Activated naive CD4-positive, alpha-beta T cell treated with anti-CD3 and anti-CD28 coated beads, Interleukin-2, amount 10 ng/mL, durations not matched to agents 7 days and 5 days (primary cell): ENCODE measurements at regions not wholly inside any gene's neighbourhood (a gene's known extent, or its start where the extent isn't known, plus 50 kb on each side); places are given as distances from the start of the nearest gene placed in this dataset.

Experiments
- CTCF ChIA-PET: fragments of 350-600 bp; sonication (Branson Sonifier 250); formaldehyde crosslinking; loops from one replicate; lab custom pipeline; 2021; ENCODE audit warnings: antibody characterized with exemption; lab: Charles Lee
- DNase-seq: peaks from one replicate; pipeline ENCODE4 v3.0.0-alpha.2; 2020
- H3K27ac Mint-ChIP-seq: one replicate; pipeline ENCODE4 v1.8.0; 2021; ENCODE audit warnings: mild to moderate bottlenecking, moderate library complexity, mixed read lengths
- H3K27me3 Mint-ChIP-seq: one replicate; pipeline ENCODE4 v1.8.0; 2021; ENCODE audit warnings: mild to moderate bottlenecking, mixed read lengths
- H3K36me3 Mint-ChIP-seq: one replicate; pipeline ENCODE4 v1.8.0; 2021; ENCODE audit warnings: mixed read lengths
- H3K4me1 Mint-ChIP-seq: one replicate; pipeline ENCODE4 v1.8.0; 2021; ENCODE audit warnings: mixed read lengths
- H3K4me3 Mint-ChIP-seq: one replicate; pipeline ENCODE4 v1.8.0; 2021; ENCODE audit warnings: mild to moderate bottlenecking, moderate library complexity, mixed read lengths
- H3K9me3 Mint-ChIP-seq: one replicate; pipeline ENCODE4 v1.8.0; 2021; ENCODE audit warnings: mixed read lengths

GRCh38 chr7:18434171-18434570, 61.4 kb upstream of the HDAC9 start:
- no peaks in the 10 kb centered on the region for H3K9me3 Mint-ChIP-seq
- H3K27ac Mint-ChIP-seq, result no peak overlapping the region
- H3K36me3 Mint-ChIP-seq, result no peaks in the 10 kb centered on the region
- no peak overlapping the region for H3K4me3 Mint-ChIP-seq
- DNase-seq, result no peak
- H3K27me3 Mint-ChIP-seq, result no peaks in the 10 kb centered on the region
- CTCF ChIA-PET, result no interaction called here
- H3K4me1 Mint-ChIP-seq, result no peaks in the 10 kb centered on the region

GRCh38 chr7:18437101-18437500, 58.4 kb upstream of the HDAC9 start:
- H3K9me3 Mint-ChIP-seq, result no peaks in the 10 kb centered on the region
- H3K4me1 Mint-ChIP-seq, result no peaks in the 10 kb centered on the region
- no peaks in the 10 kb centered on the region for H3K27me3 Mint-ChIP-seq
- CTCF ChIA-PET, result interaction anchor here (0.6 kb wide), 1 partner anchor 261 kb away, joined by 3 read pairs; no protein-coding TSS in a partner anchor
- no peaks in the 10 kb centered on the region for H3K36me3 Mint-ChIP-seq
- no peak for DNase-seq
- no peak overlapping the region for H3K4me3 Mint-ChIP-seq
- no peak overlapping the region for H3K27ac Mint-ChIP-seq

GRCh38 chr7:18440934-18441333, 54.6 kb upstream of the HDAC9 start:
- Mint-ChIP-seq H3K4me1 (no peaks in the 10 kb centered on the region), H3K36me3 (no peaks in the 10 kb centered on the region), H3K9me3 (no peaks in the 10 kb centered on the region), H3K27me3 (no peaks in the 10 kb centered on the region), H3K27ac (no peak overlapping the region), H3K4me3 (no peak overlapping the region)
- no peak for DNase-seq
- CTCF ChIA-PET, result no interaction called here

GRCh38 chr7:18444826-18445225, 50.7 kb upstream of the HDAC9 start:
- Mint-ChIP-seq H3K27me3 (no peaks in the 10 kb centered on the region), H3K4me1 (no peaks in the 10 kb centered on the region), H3K9me3 (no peaks in the 10 kb centered on the region), H3K4me3 (no peak overlapping the region), H3K27ac (no peak overlapping the region), H3K36me3 (no peaks in the 10 kb centered on the region)
- DNase-seq, result no peak
- CTCF ChIA-PET, result no interaction called here

GRCh38 chr7:18445483-18445882, 50.1 kb upstream of the HDAC9 start:
- no peak overlapping the region for H3K4me3 Mint-ChIP-seq
- no peak overlapping the region for H3K27ac Mint-ChIP-seq
- no peaks in the 10 kb centered on the region for H3K9me3 Mint-ChIP-seq
- H3K4me1 Mint-ChIP-seq, result no peaks in the 10 kb centered on the region
- H3K27me3 Mint-ChIP-seq, result no peaks in the 10 kb centered on the region
- H3K36me3 Mint-ChIP-seq, result no peaks in the 10 kb centered on the region
- DNase-seq, result no peak
- CTCF ChIA-PET, result no interaction called here
